ENCODE measurements at regions not wholly inside any gene's neighbourhood (a gene's known extent, or its start where the extent isn't known, plus 50 kb on each side); places are given as distances from the start of the nearest gene placed in this dataset.

GRCh38 chr13:84121456-84121855 lies 239.2 kb upstream of the SLITRK1 start:
- no peak for TF ChIP-seq CTCF (IDR thresholded peaks at IDR 0.05)
- TF ChIP-seq POLR2A (IDR thresholded peaks at IDR 0.05): no peak
